ENCODE measurements at regions not wholly inside any gene's neighbourhood (a gene's known extent, or its start where the extent isn't known, plus 50 kb on each side); places are given as distances from the start of the nearest gene placed in this dataset.

DNA sequence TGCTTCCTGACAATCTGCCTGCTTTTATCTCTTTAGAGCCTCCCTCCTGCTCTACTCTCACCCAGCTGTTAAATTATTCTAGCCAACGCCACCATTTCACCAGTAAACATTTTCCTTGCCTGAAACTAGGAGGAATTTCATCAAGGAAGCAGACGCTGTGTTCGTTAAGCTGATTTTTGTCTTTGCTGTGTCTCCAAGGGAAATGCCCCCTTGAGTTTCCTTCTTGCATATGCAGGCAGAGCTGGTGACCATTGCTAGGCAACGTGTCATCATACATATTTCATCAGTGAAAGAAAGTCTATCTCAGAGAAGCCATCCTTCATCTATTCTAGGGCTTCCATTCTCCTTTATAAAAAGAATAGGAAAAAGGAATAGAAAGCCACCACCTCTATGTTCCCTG lies 87.0 kb upstream of the ST8SIA2 start (continued):
- TF ChIP-seq, protein P1, sequence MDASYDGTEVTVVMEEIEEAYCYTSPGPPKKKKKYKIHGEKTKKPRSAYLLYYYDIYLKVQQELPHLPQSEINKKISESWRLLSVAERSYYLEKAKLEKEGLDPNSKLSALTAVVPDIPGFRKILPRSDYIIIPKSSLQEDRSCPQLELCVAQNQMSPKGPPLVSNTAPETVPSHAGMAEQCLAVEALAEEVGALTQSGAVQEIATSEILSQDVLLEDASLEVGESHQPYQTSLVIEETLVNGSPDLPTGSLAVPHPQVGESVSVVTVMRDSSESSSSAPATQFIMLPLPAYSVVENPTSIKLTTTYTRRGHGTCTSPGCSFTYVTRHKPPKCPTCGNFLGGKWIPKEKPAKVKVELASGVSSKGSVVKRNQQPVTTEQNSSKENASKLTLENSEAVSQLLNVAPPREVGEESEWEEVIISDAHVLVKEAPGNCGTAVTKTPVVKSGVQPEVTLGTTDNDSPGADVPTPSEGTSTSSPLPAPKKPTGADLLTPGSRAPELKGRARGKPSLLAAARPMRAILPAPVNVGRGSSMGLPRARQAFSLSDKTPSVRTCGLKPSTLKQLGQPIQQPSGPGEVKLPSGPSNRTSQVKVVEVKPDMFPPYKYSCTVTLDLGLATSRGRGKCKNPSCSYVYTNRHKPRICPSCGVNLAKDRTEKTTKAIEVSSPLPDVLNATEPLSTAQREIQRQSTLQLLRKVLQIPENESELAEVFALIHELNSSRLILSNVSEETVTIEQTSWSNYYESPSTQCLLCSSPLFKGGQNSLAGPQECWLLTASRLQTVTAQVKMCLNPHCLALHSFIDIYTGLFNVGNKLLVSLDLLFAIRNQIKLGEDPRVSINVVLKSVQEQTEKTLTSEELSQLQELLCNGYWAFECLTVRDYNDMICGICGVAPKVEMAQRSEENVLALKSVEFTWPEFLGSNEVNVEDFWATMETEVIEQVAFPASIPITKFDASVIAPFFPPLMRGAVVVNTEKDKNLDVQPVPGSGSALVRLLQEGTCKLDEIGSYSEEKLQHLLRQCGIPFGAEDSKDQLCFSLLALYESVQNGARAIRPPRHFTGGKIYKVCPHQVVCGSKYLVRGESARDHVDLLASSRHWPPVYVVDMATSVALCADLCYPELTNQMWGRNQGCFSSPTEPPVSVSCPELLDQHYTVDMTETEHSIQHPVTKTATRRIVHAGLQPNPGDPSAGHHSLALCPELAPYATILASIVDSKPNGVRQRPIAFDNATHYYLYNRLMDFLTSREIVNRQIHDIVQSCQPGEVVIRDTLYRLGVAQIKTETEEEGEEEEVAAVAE (CRISPR knock-in tag; IDR thresholded peaks at IDR 0.05; ENCODE audit: borderline replicate concordance), result no peak
- TF ChIP-seq KLF16 (CRISPR knock-in tag; IDR thresholded peaks at IDR 0.05) (no peak), TSC22D2 (CRISPR knock-in tag; IDR thresholded peaks at IDR 0.05; ENCODE audit: borderline replicate concordance) (no peak), CHCHD3 (CRISPR knock-in tag; IDR thresholded peaks at IDR 0.05) (no peak), HIVEP1 (CRISPR knock-in tag; IDR thresholded peaks at IDR 0.05) (no peak), ZFP90 (CRISPR knock-in tag; IDR thresholded peaks at IDR 0.05; ENCODE audit: borderline replicate concordance) (no peak), SSRP1 (CRISPR knock-in tag; IDR thresholded peaks at IDR 0.05) (no peak), ZKSCAN5 (CRISPR knock-in tag; IDR thresholded peaks at IDR 0.05) (no peak)

DNA sequence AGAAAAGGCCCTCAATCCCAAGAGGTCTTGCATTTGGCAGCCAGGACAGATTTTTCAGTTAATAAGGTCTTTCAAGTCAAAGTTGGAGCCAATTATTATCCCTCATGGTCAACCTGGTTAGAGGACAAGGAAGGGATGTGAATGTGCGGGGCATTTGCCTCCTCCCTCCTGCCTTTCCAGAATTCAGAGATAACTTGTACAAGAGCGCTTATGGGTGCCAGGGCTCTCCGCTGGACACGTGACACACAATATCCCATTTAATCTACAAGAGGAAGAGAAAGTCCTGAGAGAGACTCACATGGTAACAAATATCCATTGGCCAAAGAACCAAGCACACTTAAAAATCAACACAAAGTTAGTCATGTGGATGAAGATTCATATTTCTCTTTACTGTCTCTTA lies 78.5 kb upstream of the ST8SIA2 start:
- no peak overlapping the region for H3K27ac ChIP-seq (ENCODE audit: extremely low read length, insufficient read depth, low read length)
- TF ChIP-seq ATM (IDR thresholded peaks at IDR 0.05; ENCODE audit: borderline replicate concordance) (no peak), ZBTB1 (CRISPR knock-in tag; IDR thresholded peaks at IDR 0.05; ENCODE audit: borderline replicate concordance) (no peak), KDM3A (CRISPR knock-in tag; IDR thresholded peaks at IDR 0.05; ENCODE audit: low read depth) (no peak), ZNF562 (CRISPR knock-in tag; IDR thresholded peaks at IDR 0.05; ENCODE audit: borderline replicate concordance) (no peak), ZNF75D (CRISPR knock-in tag; IDR thresholded peaks at IDR 0.05; ENCODE audit: borderline replicate concordance) (no peak), KDM1A (CRISPR knock-in tag; IDR thresholded peaks at IDR 0.05) (no peak), ZSCAN25 (CRISPR knock-in tag; IDR thresholded peaks at IDR 0.05) (no peak), TCF7 (IDR thresholded peaks at IDR 0.05; ENCODE audit: low read depth) (no peak)
- TF ChIP-seq, protein P2, sequence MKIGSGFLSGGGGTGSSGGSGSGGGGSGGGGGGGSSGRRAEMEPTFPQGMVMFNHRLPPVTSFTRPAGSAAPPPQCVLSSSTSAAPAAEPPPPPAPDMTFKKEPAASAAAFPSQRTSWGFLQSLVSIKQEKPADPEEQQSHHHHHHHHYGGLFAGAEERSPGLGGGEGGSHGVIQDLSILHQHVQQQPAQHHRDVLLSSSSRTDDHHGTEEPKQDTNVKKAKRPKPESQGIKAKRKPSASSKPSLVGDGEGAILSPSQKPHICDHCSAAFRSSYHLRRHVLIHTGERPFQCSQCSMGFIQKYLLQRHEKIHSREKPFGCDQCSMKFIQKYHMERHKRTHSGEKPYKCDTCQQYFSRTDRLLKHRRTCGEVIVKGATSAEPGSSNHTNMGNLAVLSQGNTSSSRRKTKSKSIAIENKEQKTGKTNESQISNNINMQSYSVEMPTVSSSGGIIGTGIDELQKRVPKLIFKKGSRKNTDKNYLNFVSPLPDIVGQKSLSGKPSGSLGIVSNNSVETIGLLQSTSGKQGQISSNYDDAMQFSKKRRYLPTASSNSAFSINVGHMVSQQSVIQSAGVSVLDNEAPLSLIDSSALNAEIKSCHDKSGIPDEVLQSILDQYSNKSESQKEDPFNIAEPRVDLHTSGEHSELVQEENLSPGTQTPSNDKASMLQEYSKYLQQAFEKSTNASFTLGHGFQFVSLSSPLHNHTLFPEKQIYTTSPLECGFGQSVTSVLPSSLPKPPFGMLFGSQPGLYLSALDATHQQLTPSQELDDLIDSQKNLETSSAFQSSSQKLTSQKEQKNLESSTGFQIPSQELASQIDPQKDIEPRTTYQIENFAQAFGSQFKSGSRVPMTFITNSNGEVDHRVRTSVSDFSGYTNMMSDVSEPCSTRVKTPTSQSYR (CRISPR knock-in tag; IDR thresholded peaks at IDR 0.05; ENCODE audit: borderline replicate concordance), result no peak
- TF ChIP-seq, protein P3, sequence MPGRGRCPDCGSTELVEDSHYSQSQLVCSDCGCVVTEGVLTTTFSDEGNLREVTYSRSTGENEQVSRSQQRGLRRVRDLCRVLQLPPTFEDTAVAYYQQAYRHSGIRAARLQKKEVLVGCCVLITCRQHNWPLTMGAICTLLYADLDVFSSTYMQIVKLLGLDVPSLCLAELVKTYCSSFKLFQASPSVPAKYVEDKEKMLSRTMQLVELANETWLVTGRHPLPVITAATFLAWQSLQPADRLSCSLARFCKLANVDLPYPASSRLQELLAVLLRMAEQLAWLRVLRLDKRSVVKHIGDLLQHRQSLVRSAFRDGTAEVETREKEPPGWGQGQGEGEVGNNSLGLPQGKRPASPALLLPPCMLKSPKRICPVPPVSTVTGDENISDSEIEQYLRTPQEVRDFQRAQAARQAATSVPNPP (CRISPR knock-in tag; IDR thresholded peaks at IDR 0.05), result no peak

More for the DNA sequence above, 78.5 kb upstream of the ST8SIA2 start:
- in situ Hi-C loops (cut with HindIII; ENCODE audit: extremely low pct_ligation_motif_present, low pct_unique_long_range_greater_than_20kb), result no loop called here
- no peak overlapping the region for H3K4me2 ChIP-seq (ENCODE audit: low read depth, low read length)
- H3K4me3 ChIP-seq (replicated peaks in 1 of 3; ENCODE audit: insufficient read depth in 1 of 3, low read depth in 2 of 3, low read length in 3 of 3), result no peak overlapping the region
- H3K27me3 ChIP-seq (ENCODE audit: control insufficient read depth in 1 of 2, insufficient read depth in 2 of 2, low read length in 2 of 2), result no peaks in the 10 kb centered on the region
- H3K36me3 ChIP-seq (replicated peaks in 1 of 2; ENCODE audit: control insufficient read depth in 1 of 2, insufficient read depth in 2 of 2, low read length in 2 of 2), result no peaks in the 10 kb centered on the region
- no peaks in the 10 kb centered on the region for H3K9me3 ChIP-seq (ENCODE audit: low read length)
- intact Hi-C loops (cut with micrococcal nuclease; ENCODE audit: unreplicated experiment), result no loop called here
- H3K4me1 ChIP-seq (ENCODE audit: insufficient read depth, low read length), result no peaks in the 10 kb centered on the region
- BruUV-seq (replicated peaks), result no TSS peak
- H3K9ac ChIP-seq (ENCODE audit: insufficient read depth, low read depth, low read length), result no peak overlapping the region
- DNase-seq (ENCODE audit: low spot score) (no peak), ATAC-seq (no peak), FAIRE-seq (no peak)
- no peaks in the 10 kb centered on the region for H3K79me2 ChIP-seq (ENCODE audit: insufficient read depth, low read length)
- no peaks in the 10 kb centered on the region for H4K20me1 ChIP-seq (ENCODE audit: insufficient read depth, low read length)
- POLR2A ChIA-PET, result no interaction called here
- CTCF ChIA-PET (ENCODE audit: low intra/inter-chr PET ratio, low total read pairs), result no interaction called here
- no peak overlapping the region for H2AFZ ChIP-seq (ENCODE audit: low read length)
- 19% methylated on average over 4 of the region's 4 CpGs for WGBS (ENCODE audit: low lambda C conversion rate)

Measured in HepG2 (cell line).